HFFc6 (cell line): ENCODE measurements at regions not wholly inside any gene's neighbourhood (a gene's known extent, or its start where the extent isn't known, plus 50 kb on each side); places are given as distances from the start of the nearest gene placed in this dataset.
"Not testable (repeated sequence)": the region's sequence is repeated elsewhere in the genome, so short reads cannot be mapped to it uniquely, and the experiment has no call there.

Source experiments
- DNase-seq: peaks from one replicate; pipeline ENCODE4 v3.0.0-alpha.2; 2018
- H3K27ac Mint-ChIP-seq: 2 replicates; pipeline ENCODE4 v1.8.0; 2020; ENCODE audit warnings: mild to moderate bottlenecking, mixed read lengths
- H3K27me3 Mint-ChIP-seq: 2 replicates; pipeline ENCODE4 v1.8.0; 2021; ENCODE audit warnings: mild to moderate bottlenecking, moderate library complexity, mixed read lengths; ENCODE audit not compliant: insufficient read depth
- H3K36me3 Mint-ChIP-seq: 2 replicates; pipeline ENCODE4 v1.8.0; 2021; ENCODE audit warnings: low read depth, mixed read lengths
- H3K4me1 Mint-ChIP-seq: 2 replicates; pipeline ENCODE4 v1.8.0; 2020; ENCODE audit warnings: low read depth, mixed read lengths
- H3K4me3 Mint-ChIP-seq: 2 replicates; pipeline ENCODE4 v1.8.0; 2020; ENCODE audit warnings: mild to moderate bottlenecking, moderate library complexity, mixed read lengths
- H3K9me3 Mint-ChIP-seq: 2 replicates; pipeline ENCODE4 v1.8.0; 2020; ENCODE audit warnings: mild to moderate bottlenecking, mixed read lengths
- CTCF ChIP-seq: fragments of 200-600 bp; sonication (generic); IDR thresholded peaks from 2 replicates; pipeline ENCODE4 v1.5.0; 2021; ENCODE audit warnings: antibody characterized with exemption, mild to moderate bottlenecking

- peaks cover 53% of the 10 kb centered on the region for H3K9me3 Mint-ChIP-seq
- H3K36me3 Mint-ChIP-seq: peaks cover 2% of the 10 kb centered on the region; the same call in 1 of the 2 replicates
- no peak for DNase-seq
- H3K4me1 Mint-ChIP-seq: no peaks in the 10 kb centered on the region
- H3K27ac Mint-ChIP-seq: no peak overlapping the region
- no peaks in the 10 kb centered on the region; the same call in 1 of the 2 replicates for H3K27me3 Mint-ChIP-seq
- H3K4me3 Mint-ChIP-seq: no peak overlapping the region
- TF ChIP-seq CTCF: no peak
Measured at GRCh38 chr7:10429511-10429910, 544.2 kb upstream of the PHF14 start.

GRCh38 chr7:10436302-10436701 lies 537.4 kb upstream of the PHF14 start:
- no peak overlapping the region for H3K27ac Mint-ChIP-seq
- no peak for TF ChIP-seq CTCF
- peaks cover 4% of the 10 kb centered on the region; the same call in 1 of the 2 replicates for H3K36me3 Mint-ChIP-seq
- H3K4me1 Mint-ChIP-seq: no peaks in the 10 kb centered on the region
- no peaks in the 10 kb centered on the region for H3K27me3 Mint-ChIP-seq
- no peak for DNase-seq
- H3K4me3 Mint-ChIP-seq: no peak overlapping the region
- peaks cover 38% of the 10 kb centered on the region for H3K9me3 Mint-ChIP-seq

DNA sequence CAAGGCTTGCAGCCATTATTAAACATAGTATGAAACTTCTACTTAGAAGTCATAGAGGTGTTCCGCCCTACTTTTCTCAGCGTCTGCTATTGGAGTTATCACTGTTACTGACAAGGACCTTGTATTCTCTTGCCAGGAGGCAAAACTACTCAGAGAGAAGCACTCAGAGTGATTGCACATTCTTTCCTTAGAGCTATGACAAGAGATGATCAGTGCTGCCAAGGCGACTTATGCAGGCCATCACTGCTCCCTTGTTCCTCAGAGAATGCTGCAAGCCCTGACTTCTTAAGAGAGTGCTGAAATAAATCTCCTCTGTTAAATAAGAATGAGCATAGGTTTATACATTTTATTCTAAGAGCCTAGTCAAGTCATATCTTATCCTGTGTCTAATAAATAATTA lies 534.6 kb upstream of the PHF14 start:
- Mint-ChIP-seq H3K4me3 (no peak overlapping the region), H3K4me1 (no peaks in the 10 kb centered on the region), H3K27me3 (no peaks in the 10 kb centered on the region; the same call in 1 of the 2 replicates), H3K27ac (no peak overlapping the region), H3K36me3 (peaks cover 4% of the 10 kb centered on the region; the same call in 1 of the 2 replicates), H3K9me3 (peaks cover 49% of the 10 kb centered on the region)
- DNase-seq: no peak
- no peak for TF ChIP-seq CTCF

GRCh38 chr7:10455936-10456335 lies 517.7 kb upstream of the PHF14 start:
- no peak for DNase-seq
- no peak overlapping the region for H3K4me3 Mint-ChIP-seq
- peaks cover 54% of the 10 kb centered on the region for H3K9me3 Mint-ChIP-seq
- no peak overlapping the region for H3K27ac Mint-ChIP-seq
- no peaks in the 10 kb centered on the region for H3K27me3 Mint-ChIP-seq
- 0 out of 2 replicates have a peak, but pooled peaks cover 5% of the 10 kb centered on the region for H3K36me3 Mint-ChIP-seq
- no peaks in the 10 kb centered on the region for H3K4me1 Mint-ChIP-seq
- TF ChIP-seq CTCF: no peak

- TF ChIP-seq CTCF: no peak
- DNase-seq: no peak
- H3K4me3 Mint-ChIP-seq: no peak overlapping the region
- no peaks in the 10 kb centered on the region; the same call in 1 of the 2 replicates for H3K36me3 Mint-ChIP-seq
- H3K4me1 Mint-ChIP-seq: no peaks in the 10 kb centered on the region
- peaks cover 22% of the 10 kb centered on the region for H3K9me3 Mint-ChIP-seq
- H3K27ac Mint-ChIP-seq: no peak overlapping the region
- H3K27me3 Mint-ChIP-seq: no peaks in the 10 kb centered on the region
Measured at GRCh38 chr7:10460474-10460873, 513.2 kb upstream of the PHF14 start.

GRCh38 chr7:10463701-10464100 lies 510.0 kb upstream of the PHF14 start:
- H3K27me3 Mint-ChIP-seq: 0 out of 2 replicates have a peak, but pooled peaks cover 2% of the 10 kb centered on the region
- no peaks in the 10 kb centered on the region; the same call in 1 of the 2 replicates for H3K36me3 Mint-ChIP-seq
- no peaks in the 10 kb centered on the region for H3K4me1 Mint-ChIP-seq
- H3K9me3 Mint-ChIP-seq: peaks cover 11% of the 10 kb centered on the region
- no peak overlapping the region for H3K27ac Mint-ChIP-seq
- H3K4me3 Mint-ChIP-seq: no peak overlapping the region
- DNase-seq: no peak
- no peak for TF ChIP-seq CTCF

- not testable (repeated sequence) for H3K27ac Mint-ChIP-seq, H3K9me3 Mint-ChIP-seq, H3K4me1 Mint-ChIP-seq, H3K36me3 Mint-ChIP-seq, DNase-seq, H3K27me3 Mint-ChIP-seq, H3K4me3 Mint-ChIP-seq
Measured at GRCh38 chr7:10465536-10465935, 508.1 kb upstream of the PHF14 start.
